ENCODE measurements at regions not wholly inside any gene's neighbourhood (a gene's known extent, or its start where the extent isn't known, plus 50 kb on each side); places are given as distances from the start of the nearest gene placed in this dataset.
"Not testable (repeated sequence)": the region's sequence is repeated elsewhere in the genome, so short reads cannot be mapped to it uniquely, and the experiment has no call there.

GRCh38 chr4:61011051-61011450 lies 189.1 kb upstream of the ADGRL3 start:
- TF ChIP-seq CTCF (IDR thresholded peaks at IDR 0.05; ENCODE audit: low read depth, low read length), result no peak

GRCh38 chr4:61011936-61012335 lies 188.2 kb upstream of the ADGRL3 start:
- H3K27me3 ChIP-seq; H3K4me3 ChIP-seq; H3K4me1 ChIP-seq (ENCODE audit: low read depth); H3K27ac ChIP-seq; H3K9me3 ChIP-seq (ENCODE audit: low read depth); H3K36me3 ChIP-seq; DNase-seq (ENCODE audit: low read depth in 1 of 2, low spot score in 1 of 2): not testable (repeated sequence)

More at GRCh38 chr4:61011051-61011450, 189.1 kb upstream of the ADGRL3 start:
- Histone ChIP-seq H3K4me1 (ENCODE audit: low read depth) (no peaks in the 10 kb centered on the region), H3K9me3 (ENCODE audit: low read depth) (no peaks in the 10 kb centered on the region), H3K4me3 (no peak overlapping the region), H3K27me3 (no peaks in the 10 kb centered on the region), H3K36me3 (no peaks in the 10 kb centered on the region), H3K27ac (no peak overlapping the region)
- DNase-seq (ENCODE audit: low read depth in 1 of 2, low spot score in 1 of 2), result no peak

GRCh38 chr4:61024610-61025009 lies 175.5 kb upstream of the ADGRL3 start:
- no peak overlapping the region for H3K27ac ChIP-seq
- no peaks in the 10 kb centered on the region for H3K27me3 ChIP-seq
- no peaks in the 10 kb centered on the region for H3K9me3 ChIP-seq (ENCODE audit: low read depth)
- no peaks in the 10 kb centered on the region for H3K36me3 ChIP-seq
- no peaks in the 10 kb centered on the region for H3K4me1 ChIP-seq (ENCODE audit: low read depth)
- no peak for TF ChIP-seq CTCF (IDR thresholded peaks at IDR 0.05; ENCODE audit: low read depth, low read length)
- H3K4me3 ChIP-seq, result no peak overlapping the region
- DNase-seq (ENCODE audit: low read depth in 1 of 2, low spot score in 1 of 2), result no peak

GRCh38 chr4:61027939-61028338 lies 172.2 kb upstream of the ADGRL3 start:
- Histone ChIP-seq H3K36me3 (no peaks in the 10 kb centered on the region), H3K27me3 (no peaks in the 10 kb centered on the region), H3K4me3 (no peak overlapping the region), H3K9me3 (ENCODE audit: low read depth) (no peaks in the 10 kb centered on the region), H3K4me1 (ENCODE audit: low read depth) (no peaks in the 10 kb centered on the region), H3K27ac (no peak overlapping the region)
- no peak for TF ChIP-seq CTCF (IDR thresholded peaks at IDR 0.05; ENCODE audit: low read depth, low read length)
- no peak for DNase-seq (ENCODE audit: low read depth in 1 of 2, low spot score in 1 of 2)

GRCh38 chr4:61036071-61036684 lies 163.9 kb upstream of the ADGRL3 start:
- Histone ChIP-seq H3K27ac (no peak overlapping the region), H3K4me3 (no peak overlapping the region), H3K27me3 (no peaks in the 10 kb centered on the region), H3K9me3 (ENCODE audit: low read depth) (no peaks in the 10 kb centered on the region), H3K36me3 (no peaks in the 10 kb centered on the region), H3K4me1 (ENCODE audit: low read depth) (no peaks in the 10 kb centered on the region)
- TF ChIP-seq CTCF (IDR thresholded peaks at IDR 0.05; ENCODE audit: low read depth, low read length), result no peak
- no peak for DNase-seq (ENCODE audit: low read depth in 1 of 2, low spot score in 1 of 2)

GRCh38 chr4:61041527-61041926 lies 158.6 kb upstream of the ADGRL3 start:
- Histone ChIP-seq H3K4me1 (ENCODE audit: low read depth) (no peaks in the 10 kb centered on the region), H3K27me3 (no peaks in the 10 kb centered on the region), H3K9me3 (ENCODE audit: low read depth) (no peaks in the 10 kb centered on the region), H3K27ac (no peak overlapping the region), H3K4me3 (no peak overlapping the region), H3K36me3 (no peaks in the 10 kb centered on the region)
- DNase-seq (ENCODE audit: low read depth in 1 of 2, low spot score in 1 of 2), result no peak
- TF ChIP-seq CTCF (IDR thresholded peaks at IDR 0.05; ENCODE audit: low read depth, low read length), result no peak
